Smooth muscle cell (in vitro differentiated cells): ENCODE measurements at regions not wholly inside any gene's neighbourhood (a gene's known extent, or its start where the extent isn't known, plus 50 kb on each side); places are given as distances from the start of the nearest gene placed in this dataset.

Source experiments
- DNase-seq: peaks from one replicate; lab custom pipeline; 2025; ENCODE audit not compliant: unreplicated experiment; lab: John Stamatoyannopoulos, UW
- H2AFZ ChIP-seq: fragments of 200-600 bp; sonication (generic); 2 replicates; pipeline ENCODE4 v1.6.0; 2016; ENCODE audit warnings: antibody characterized with exemption, low read depth, mild to moderate bottlenecking
- H3F3A ChIP-seq: fragments of 200-600 bp; sonication (generic); 2 replicates; pipeline ENCODE4 v1.6.0; 2017; ENCODE audit warnings: antibody characterized with exemption, low read depth
- H3K27ac ChIP-seq: fragments of 200-600 bp; sonication (generic); 2 replicates; pipeline ENCODE4 v1.5.1; 2016; ENCODE audit warnings: low read depth, mild to moderate bottlenecking
- H3K27me3 ChIP-seq: fragments of 200-600 bp; sonication (generic); 2 replicates; pipeline ENCODE4 v1.6.1; 2016; ENCODE audit warnings: low read depth, mild to moderate bottlenecking
- H3K36me3 ChIP-seq: fragments of 200-600 bp; sonication (generic); 2 replicates; pipeline ENCODE4 v1.5.1; 2016; ENCODE audit warnings: low read depth
- H3K4me1 ChIP-seq: fragments of 200-600 bp; sonication (generic); 2 replicates; pipeline ENCODE4 v1.5.1; 2016; ENCODE audit warnings: low read depth
- H3K4me2 ChIP-seq: fragments of 200-600 bp; sonication (generic); 2 replicates; pipeline ENCODE4 v1.6.0; 2016; ENCODE audit warnings: mild to moderate bottlenecking
- H3K4me3 ChIP-seq: fragments of 200-600 bp; sonication (generic); 2 replicates; pipeline ENCODE4 v1.5.1; 2016; ENCODE audit warnings: mild to moderate bottlenecking
- H3K79me2 ChIP-seq: fragments of 200-600 bp; sonication (generic); 2 replicates; pipeline ENCODE4 v1.6.0; 2016; ENCODE audit warnings: low read depth, mild to moderate bottlenecking
- H3K9ac ChIP-seq: fragments of 200-600 bp; sonication (generic); 2 replicates; pipeline ENCODE4 v1.6.0; 2016; ENCODE audit warnings: low read depth
- H3K9me3 ChIP-seq: fragments of 200-600 bp; sonication (generic); replicated peaks from 2 replicates; pipeline ENCODE4 v1.5.1; 2016; ENCODE audit warnings: low read depth
- H4K20me1 ChIP-seq: fragments of 200-600 bp; sonication (generic); 2 replicates; pipeline ENCODE4 v1.6.0; 2016; ENCODE audit warnings: low read depth
- CTCF ChIP-seq: fragments of 200-600 bp; sonication (generic); IDR thresholded peaks from 2 replicates; pipeline ENCODE4 v1.5.1; 2017; ENCODE audit warnings: borderline replicate concordance, mild to moderate bottlenecking, antibody characterized with exemption; ENCODE audit not compliant: insufficient read depth, poor library complexity, severe bottlenecking
- WGBS: methylation state at CpG from one replicate; pipeline ENCODE4 v1.1.7; 2016; ENCODE audit warnings: low lambda C conversion rate; 5-methylcytosine and 5-hydroxymethylcytosine counted together

GRCh38 chr1:212186427-212187207 lies 98.6 kb upstream of the PPP2R5A start:
- Histone ChIP-seq H3F3A (no peaks in the 10 kb centered on the region), H3K4me2 (no peak overlapping the region), H4K20me1 (no peaks in the 10 kb centered on the region), H3K36me3 (no peaks in the 10 kb centered on the region), H3K27me3 (no peaks in the 10 kb centered on the region), H3K4me1 (no peaks in the 10 kb centered on the region), H3K27ac (no peak overlapping the region), H3K9ac (no peak overlapping the region), H3K79me2 (no peaks in the 10 kb centered on the region), H3K4me3 (no peak overlapping the region), H3K9me3 (no peaks in the 10 kb centered on the region), H2AFZ (no peak overlapping the region)
- 88% methylated on average over 8 of the region's 8 CpGs for WGBS
- no peak for DNase-seq
- TF ChIP-seq CTCF = no peak

GRCh38 chr1:212188599-212189351 lies 96.4 kb upstream of the PPP2R5A start:
- no peak overlapping the region for H3K27ac ChIP-seq
- no peak overlapping the region for H3K4me3 ChIP-seq
- H3K27me3 ChIP-seq = no peaks in the 10 kb centered on the region
- H3F3A ChIP-seq = no peaks in the 10 kb centered on the region
- no peaks in the 10 kb centered on the region for H3K9me3 ChIP-seq
- H4K20me1 ChIP-seq = no peaks in the 10 kb centered on the region
- no peak overlapping the region for H3K4me2 ChIP-seq
- TF ChIP-seq CTCF = no peak
- H2AFZ ChIP-seq = no peak overlapping the region
- no peaks in the 10 kb centered on the region for H3K36me3 ChIP-seq
- H3K4me1 ChIP-seq = no peaks in the 10 kb centered on the region
- DNase-seq = no peak
- 86% methylated on average over 6 of the region's 6 CpGs for WGBS
- no peaks in the 10 kb centered on the region for H3K79me2 ChIP-seq
- H3K9ac ChIP-seq = no peak overlapping the region

- no peaks in the 10 kb centered on the region for H3F3A ChIP-seq
- no peaks in the 10 kb centered on the region for H4K20me1 ChIP-seq
- H3K27me3 ChIP-seq = no peaks in the 10 kb centered on the region
- no peak for DNase-seq
- H2AFZ ChIP-seq = no peak overlapping the region
- H3K4me2 ChIP-seq = no peak overlapping the region
- no peaks in the 10 kb centered on the region for H3K79me2 ChIP-seq
- no peak for TF ChIP-seq CTCF
- H3K27ac ChIP-seq = no peak overlapping the region
- no peaks in the 10 kb centered on the region for H3K9me3 ChIP-seq
- no peak overlapping the region for H3K9ac ChIP-seq
- H3K4me1 ChIP-seq = no peaks in the 10 kb centered on the region
- no peaks in the 10 kb centered on the region for H3K36me3 ChIP-seq
- no peak overlapping the region for H3K4me3 ChIP-seq
- WGBS = 94% methylated on average over 3 of the region's 3 CpGs
These were observed 95.9 kb upstream of the PPP2R5A start for GRCh38 chr1:212189352-212189738.
